ENCODE measurements at regions not wholly inside any gene's neighbourhood (a gene's known extent, or its start where the extent isn't known, plus 50 kb on each side); places are given as distances from the start of the nearest gene placed in this dataset.

- Histone ChIP-seq H4K20me1 (ENCODE audit: insufficient read depth, low read length) (no peaks in the 10 kb centered on the region), H3K4me1 (ENCODE audit: control insufficient read depth in 1 of 2, insufficient read depth in 2 of 2, low read length in 2 of 2) (no peaks in the 10 kb centered on the region), H3K4me3 (replicated peaks in 1 of 3; ENCODE audit: low read depth in 2 of 3, low read length in 3 of 3) (no peak overlapping the region), H3K9ac (ENCODE audit: insufficient read depth, low read length, poor library complexity, severe bottlenecking) (no peak overlapping the region), H3K27me3 (ENCODE audit: control insufficient read depth in 2 of 2, insufficient read depth in 2 of 2, low read length in 2 of 2) (no peaks in the 10 kb centered on the region), H3K36me3 (replicated peaks in 1 of 2; ENCODE audit: control insufficient read depth in 1 of 2, insufficient read depth in 2 of 2, low read length in 2 of 2) (no peaks in the 10 kb centered on the region), H3K27ac (ENCODE audit: low read depth in 1 of 2, low read length in 2 of 2) (no peak overlapping the region), H3K9me3 (replicated peaks in 1 of 2; ENCODE audit: control insufficient read depth in 1 of 2, insufficient read depth in 1 of 2, low read length in 2 of 2) (no peaks in the 10 kb centered on the region), H3K79me2 (ENCODE audit: insufficient read depth, low read length) (no peaks in the 10 kb centered on the region), H3K4me2 (replicated peaks; ENCODE audit: extremely low read depth, low read length, poor library complexity, severe bottlenecking) (no peak overlapping the region), H2AFZ (ENCODE audit: insufficient read depth, low read depth, low read length, poor library complexity, severe bottlenecking) (no peak overlapping the region)
- intact Hi-C loops (cut with micrococcal nuclease): no loop called here
- no peaks in the 10 kb centered on the region for H3K4me1 Mint-ChIP-seq
- no peaks in the 10 kb centered on the region for H3K9me3 Mint-ChIP-seq
- H3K36me3 Mint-ChIP-seq: no peaks in the 10 kb centered on the region
- no peaks in the 10 kb centered on the region for H3K27me3 Mint-ChIP-seq (ENCODE audit: low read depth in 3 of 3)
- no peak overlapping the region for H3K27ac Mint-ChIP-seq
- no peak for DNase-seq
- H3K4me3 Mint-ChIP-seq: no peak overlapping the region
- no peak for TF ChIP-seq CTCF (IDR thresholded peaks at IDR 0.05)
Measured at GRCh38 chr4:131044368-131044767, 1948.4 kb downstream of the C4orf33 start.

- Histone ChIP-seq H3K27ac (ENCODE audit: low read depth in 1 of 2, low read length in 2 of 2) (no peak overlapping the region), H3K4me2 (replicated peaks; ENCODE audit: extremely low read depth, low read length, poor library complexity, severe bottlenecking) (no peak overlapping the region), H2AFZ (ENCODE audit: insufficient read depth, low read depth, low read length, poor library complexity, severe bottlenecking) (no peak overlapping the region), H3K4me3 (replicated peaks in 1 of 3; ENCODE audit: low read depth in 2 of 3, low read length in 3 of 3) (no peak overlapping the region), H3K9me3 (replicated peaks in 1 of 2; ENCODE audit: control insufficient read depth in 1 of 2, insufficient read depth in 1 of 2, low read length in 2 of 2) (no peaks in the 10 kb centered on the region), H3K4me1 (ENCODE audit: control insufficient read depth in 1 of 2, insufficient read depth in 2 of 2, low read length in 2 of 2) (no peaks in the 10 kb centered on the region), H3K27me3 (ENCODE audit: control insufficient read depth in 2 of 2, insufficient read depth in 2 of 2, low read length in 2 of 2) (no peaks in the 10 kb centered on the region), H3K9ac (ENCODE audit: insufficient read depth, low read length, poor library complexity, severe bottlenecking) (no peak overlapping the region), H3K79me2 (ENCODE audit: insufficient read depth, low read length) (no peaks in the 10 kb centered on the region), H4K20me1 (ENCODE audit: insufficient read depth, low read length) (no peaks in the 10 kb centered on the region), H3K36me3 (replicated peaks in 1 of 2; ENCODE audit: control insufficient read depth in 1 of 2, insufficient read depth in 2 of 2, low read length in 2 of 2) (no peaks in the 10 kb centered on the region)
- DNase-seq: no peak
- Mint-ChIP-seq H3K27ac (no peak overlapping the region), H3K27me3 (ENCODE audit: low read depth in 3 of 3) (no peaks in the 10 kb centered on the region), H3K9me3 (peaks cover 0 to 1% (median 0%) of the 10 kb centered on the region in 7 donors), H3K4me1 (no peaks in the 10 kb centered on the region), H3K4me3 (no peak overlapping the region), H3K36me3 (no peaks in the 10 kb centered on the region)
- TF ChIP-seq CTCF (IDR thresholded peaks at IDR 0.05): no peak
- intact Hi-C loops (cut with micrococcal nuclease): no loop called here
- no CpG with 5 or more reads among the region's 4 CpGs for WGBS (ENCODE audit: insufficient coverage)
Measured at GRCh38 chr4:131046821-131047220, 1950.9 kb downstream of the C4orf33 start.
